ENCODE measurements at regions not wholly inside any gene's neighbourhood (a gene's known extent, or its start where the extent isn't known, plus 50 kb on each side); places are given as distances from the start of the nearest gene placed in this dataset.

- Histone ChIP-seq H3K27ac (no peak overlapping the region), H3K27me3 (no peaks in the 10 kb centered on the region), H3K4me1 (peaks cover 17 to 23% of the 10 kb centered on the region in 2 donors), H3K4me3 (replicated peaks in 1 of 3) (no peak overlapping the region), H3K9me3 (no peaks in the 10 kb centered on the region), H3K36me3 (peaks cover 6 to 17% of the 10 kb centered on the region in 2 donors)
- TF ChIP-seq POLR2A (IDR thresholded peaks at IDR 0.05) (no peak), CTCF (IDR thresholded peaks at IDR 0.05) (no peak)
- no peak for DNase-seq
- intact Hi-C loops (cut with DNase I): no loop called here
- WGBS, 2 donors: 92 to 95% methylated on average over 8 of the region's 8 CpGs
Observed at GRCh38 chr19:46919324-46919723, 58.5 kb downstream of the ARHGAP35 start.

- no peaks in the 10 kb centered on the region for H3K27me3 ChIP-seq
- WGBS, 2 donors: 89 to 93% methylated on average over 14 of the region's 14 CpGs
- no peak overlapping the region for H3K4me3 ChIP-seq (replicated peaks in 1 of 3)
- DNase-seq: no peak
- peaks cover 6 to 17% of the 10 kb centered on the region in 2 donors for H3K36me3 ChIP-seq
- H3K9me3 ChIP-seq: no peaks in the 10 kb centered on the region
- no peak overlapping the region for H3K27ac ChIP-seq
- intact Hi-C loops (cut with DNase I): loop anchor here (10.0 kb wide), 1 partner anchor 46 kb away; no protein-coding TSS in a partner anchor
- TF ChIP-seq POLR2A (IDR thresholded peaks at IDR 0.05) (no peak), CTCF (IDR thresholded peaks at IDR 0.05) (no peak)
- peaks cover 23 to 26% of the 10 kb centered on the region in 2 donors for H3K4me1 ChIP-seq
Observed at GRCh38 chr19:46920362-46920761, 59.6 kb downstream of the ARHGAP35 start.

- TF ChIP-seq CTCF (IDR thresholded peaks at IDR 0.05) (no peak), POLR2A (IDR thresholded peaks at IDR 0.05) (no peak)
- Histone ChIP-seq H3K4me3 (replicated peaks in 1 of 3) (no peak overlapping the region), H3K9me3 (no peaks in the 10 kb centered on the region), H3K27ac (no peak overlapping the region), H3K4me1 (peaks cover 26 to 27% of the 10 kb centered on the region in 2 donors), H3K36me3 (peaks cover 6 to 17% of the 10 kb centered on the region in 2 donors), H3K27me3 (no peaks in the 10 kb centered on the region)
- intact Hi-C loops (cut with DNase I): loop anchor here (10.0 kb wide), 1 partner anchor 46 kb away; no protein-coding TSS in a partner anchor
- DNase-seq: no peak
- WGBS, 2 donors: 97 to 98% methylated on average over 7 of the region's 7 CpGs
Observed at GRCh38 chr19:46921071-46921470, 60.3 kb downstream of the ARHGAP35 start.

- intact Hi-C loops (cut with DNase I): loop anchor here (10.0 kb wide), 1 partner anchor 48 kb away; no protein-coding TSS in a partner anchor
- Histone ChIP-seq H3K36me3 (peaks cover 6 to 17% of the 10 kb centered on the region in 2 donors), H3K4me3 (replicated peaks in 1 of 3) (no peak overlapping the region)
Observed at GRCh38 chr19:46922465-46922864, 61.7 kb downstream of the ARHGAP35 start.

More at GRCh38 chr19:46922465-46922864, 61.7 kb downstream of the ARHGAP35 start:
- no peaks in the 10 kb centered on the region for H3K27me3 ChIP-seq
- H3K27ac ChIP-seq: no peak overlapping the region
- peaks cover 37 to 39% of the 10 kb centered on the region in 2 donors for H3K4me1 ChIP-seq
- DNase-seq: no peak
- no peak for TF ChIP-seq POLR2A (IDR thresholded peaks at IDR 0.05)
- TF ChIP-seq CTCF (IDR thresholded peaks at IDR 0.05): no peak
- WGBS, 2 donors: 98% methylated on average over 3 of the region's 3 CpGs
- no peaks in the 10 kb centered on the region for H3K9me3 ChIP-seq
